ENCODE measurements at regions not wholly inside any gene's neighbourhood (a gene's known extent, or its start where the extent isn't known, plus 50 kb on each side); places are given as distances from the start of the nearest gene placed in this dataset.

DNA sequence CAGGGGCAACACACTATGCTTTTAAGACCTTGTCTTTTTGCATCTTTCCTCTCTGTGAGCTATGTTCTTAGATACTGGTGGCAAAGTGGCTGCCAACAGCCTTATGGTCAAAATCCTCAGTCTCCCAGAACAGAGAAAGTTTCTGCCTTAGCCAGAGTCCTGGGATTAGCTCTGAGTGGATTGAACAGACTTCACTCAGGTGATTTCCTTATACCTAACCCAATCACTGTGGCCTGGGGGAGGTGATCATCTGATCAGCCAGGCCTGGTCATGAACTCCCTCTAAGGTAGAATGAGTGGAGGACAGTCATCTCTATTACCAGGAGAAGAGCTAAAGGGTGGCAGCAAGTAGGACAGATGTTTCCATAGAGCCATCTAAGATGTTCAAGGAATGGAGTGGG lies 218.5 kb upstream of the E2F8 start:
- DNase-seq: no peak

- DNase-seq: no peak
These were observed 218.0 kb upstream of the E2F8 start for GRCh38 chr11:19458721-19459120.

DNA sequence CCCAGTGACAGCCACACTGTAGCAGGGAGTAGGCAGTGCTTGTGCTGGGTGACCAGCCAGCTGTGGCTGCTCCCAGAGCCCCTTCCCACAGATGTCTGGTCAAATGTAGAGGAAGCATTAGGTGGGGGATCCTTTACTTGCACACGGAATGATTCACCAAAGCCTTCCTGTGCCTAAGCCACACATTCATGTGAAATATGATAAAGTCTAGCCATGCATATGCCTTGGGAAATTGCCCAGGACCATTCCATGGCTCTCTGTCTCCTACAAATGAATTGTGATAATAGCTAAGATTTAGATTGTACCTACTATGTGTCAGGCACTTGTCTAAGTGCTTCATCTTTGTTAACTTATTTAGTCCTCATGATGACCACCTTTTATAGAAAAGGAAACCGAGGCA lies 217.5 kb upstream of the E2F8 start:
- DNase-seq: no peak

DNA sequence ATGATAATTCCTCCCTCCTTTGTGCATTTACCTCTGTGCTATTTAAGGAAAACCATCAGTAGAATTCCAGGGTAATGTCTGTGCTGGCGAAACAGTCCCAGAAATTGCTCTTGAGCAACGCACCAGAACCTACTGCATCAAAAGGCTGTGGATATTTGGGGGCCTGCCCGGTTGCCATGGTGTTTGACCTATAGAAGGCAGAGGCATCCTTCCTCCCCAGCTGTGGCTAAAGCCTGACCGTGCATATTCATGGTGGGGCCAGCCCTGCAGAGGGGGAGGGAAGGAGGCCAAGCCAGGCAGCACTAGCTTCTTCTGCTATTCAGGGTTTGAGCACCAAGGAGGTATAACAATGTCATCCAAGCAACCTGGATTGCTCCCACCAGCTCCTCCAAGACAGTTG lies 215.0 kb upstream of the E2F8 start:
- DNase-seq: no peak

GRCh38 chr11:19453651-19454257 lies 213.0 kb upstream of the E2F8 start:
- DNase-seq: no peak

- no peak for DNase-seq
These were observed 210.9 kb upstream of the E2F8 start for GRCh38 chr11:19451609-19452008.

GRCh38 chr11:19450282-19450681 lies 209.5 kb upstream of the E2F8 start:
- DNase-seq: no peak

GRCh38 chr11:19448651-19449050 lies 207.9 kb upstream of the E2F8 start:
- no peak for DNase-seq

DNA sequence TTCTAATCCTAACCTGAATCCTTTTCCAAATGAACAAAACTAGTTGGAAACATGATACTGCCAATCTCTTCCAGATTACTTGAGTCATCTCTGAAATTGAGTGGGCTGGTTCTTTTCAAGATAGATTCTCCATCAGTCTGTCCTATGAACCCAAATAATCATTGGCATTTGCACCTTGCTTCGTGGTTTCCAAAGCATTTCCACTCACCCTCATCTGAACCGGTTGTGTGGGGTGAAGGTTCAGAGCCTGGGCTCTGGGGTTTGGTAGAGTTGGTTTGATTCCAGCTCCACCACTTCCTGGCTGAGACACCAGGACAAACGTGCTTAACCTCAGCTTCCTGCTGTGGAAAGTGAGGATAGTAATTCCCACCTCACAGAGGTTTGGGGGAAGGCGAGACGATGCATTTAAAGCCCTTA lies 206.4 kb upstream of the E2F8 start:
- DNase-seq: no peak

DNA sequence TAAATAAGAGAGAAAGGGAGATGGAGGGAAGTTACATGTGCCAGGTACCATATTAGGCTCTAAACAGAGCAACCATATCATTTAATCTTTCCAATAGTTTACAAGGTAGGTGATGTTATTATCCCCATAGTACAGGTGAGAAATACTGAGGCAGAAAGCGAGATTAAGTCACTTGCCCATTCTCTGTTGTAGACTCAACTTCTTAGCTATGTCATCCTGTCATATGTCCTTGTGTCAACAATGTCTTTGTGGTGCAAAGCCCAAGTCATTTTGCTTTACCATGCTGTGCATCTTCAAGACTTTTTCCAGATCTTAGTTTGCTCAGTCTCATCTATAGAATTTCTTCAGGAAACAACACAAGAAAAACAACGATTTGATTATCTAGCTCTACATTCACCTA lies 205.0 kb upstream of the E2F8 start:
- no peak for DNase-seq

DNA sequence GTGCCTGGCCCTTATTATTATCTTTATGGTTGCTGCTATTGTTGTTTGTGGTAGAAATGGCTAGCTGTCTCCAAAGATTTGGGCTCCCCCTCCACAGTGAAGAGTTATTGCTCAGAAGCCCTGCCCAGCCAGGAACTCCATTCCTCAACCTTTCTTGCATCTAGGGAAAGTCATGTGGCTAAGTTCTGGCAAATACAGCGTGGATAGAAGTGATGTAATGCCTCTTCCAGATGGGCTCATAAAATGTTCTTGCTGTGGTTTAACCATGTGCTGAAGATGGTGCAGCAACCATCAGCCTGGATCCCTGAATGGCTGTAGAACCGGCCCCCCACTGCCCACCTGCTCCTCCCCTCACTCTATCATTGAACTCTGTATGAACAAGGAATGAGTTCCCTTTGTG lies 203.5 kb upstream of the E2F8 start:
- no peak for DNase-seq

- DNase-seq: no peak
These were observed 201.8 kb upstream of the E2F8 start for GRCh38 chr11:19442554-19442910.

- DNase-seq: no peak
These were observed 201.2 kb upstream of the E2F8 start for GRCh38 chr11:19441752-19442553.

DNA sequence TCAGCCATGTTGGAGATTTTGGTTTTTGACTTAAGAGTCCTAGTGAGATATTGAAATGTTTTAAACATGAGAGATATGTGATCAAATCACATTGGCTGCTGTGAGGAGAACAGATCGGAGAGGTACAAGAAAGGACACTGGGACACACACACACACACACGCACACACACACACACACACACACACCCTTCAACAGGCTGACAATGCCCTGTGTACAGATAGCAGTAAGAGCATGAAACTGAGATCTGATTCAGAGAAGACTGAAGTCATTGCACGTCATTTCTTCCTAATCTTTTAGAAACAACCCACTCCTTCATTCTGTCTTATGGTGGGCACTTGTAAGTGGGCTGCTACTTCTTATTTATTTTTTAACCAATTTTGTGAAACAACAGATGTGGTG lies 200.5 kb upstream of the E2F8 start:
- DNase-seq: no peak

- no peak for DNase-seq
These were observed 197.0 kb upstream of the E2F8 start for GRCh38 chr11:19437760-19438159.

DNA sequence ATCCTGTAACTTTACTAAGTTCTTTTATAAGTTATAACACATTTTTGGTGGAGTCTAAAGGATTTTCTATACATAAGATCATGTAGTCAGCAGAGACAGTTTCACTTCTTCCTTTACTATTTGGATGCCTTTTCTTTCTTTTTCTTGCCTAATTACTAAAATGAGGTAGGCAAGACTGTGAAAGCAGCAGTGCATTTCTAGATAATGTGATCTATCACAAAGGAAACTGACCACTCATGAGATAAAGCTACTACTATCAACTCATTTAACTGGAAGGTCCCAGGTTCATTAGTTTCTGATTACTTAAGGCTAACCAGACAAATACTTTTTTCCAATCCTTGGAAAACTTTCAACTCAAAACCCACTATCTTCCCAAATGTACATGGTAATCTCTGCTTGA lies 196.2 kb upstream of the E2F8 start:
- DNase-seq: no peak

- no peak for DNase-seq
These were observed 194.7 kb upstream of the E2F8 start for GRCh38 chr11:19435306-19435989.

DNA sequence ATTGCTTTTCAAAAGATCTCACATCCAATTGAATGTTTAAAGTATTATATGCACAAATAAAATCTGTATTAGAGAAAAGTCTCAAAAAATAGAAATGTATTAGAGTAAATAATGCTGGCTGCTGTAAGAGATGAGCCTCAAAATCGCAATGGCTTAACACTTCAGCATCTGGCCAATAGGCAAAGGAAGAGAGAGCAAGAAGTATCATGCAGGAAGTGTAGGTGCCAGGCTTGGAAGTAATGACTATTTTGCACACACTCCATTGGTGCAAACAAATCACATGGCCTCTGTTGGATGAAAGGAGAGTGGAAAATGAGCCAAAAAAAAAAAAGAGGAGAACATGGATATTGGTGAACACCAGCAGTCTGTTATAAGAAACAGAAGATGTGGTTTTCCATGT lies 193.0 kb upstream of the E2F8 start:
- DNase-seq: no peak

GRCh38 chr11:19433367-19433766 lies 192.6 kb upstream of the E2F8 start:
- no peak for DNase-seq

DNA sequence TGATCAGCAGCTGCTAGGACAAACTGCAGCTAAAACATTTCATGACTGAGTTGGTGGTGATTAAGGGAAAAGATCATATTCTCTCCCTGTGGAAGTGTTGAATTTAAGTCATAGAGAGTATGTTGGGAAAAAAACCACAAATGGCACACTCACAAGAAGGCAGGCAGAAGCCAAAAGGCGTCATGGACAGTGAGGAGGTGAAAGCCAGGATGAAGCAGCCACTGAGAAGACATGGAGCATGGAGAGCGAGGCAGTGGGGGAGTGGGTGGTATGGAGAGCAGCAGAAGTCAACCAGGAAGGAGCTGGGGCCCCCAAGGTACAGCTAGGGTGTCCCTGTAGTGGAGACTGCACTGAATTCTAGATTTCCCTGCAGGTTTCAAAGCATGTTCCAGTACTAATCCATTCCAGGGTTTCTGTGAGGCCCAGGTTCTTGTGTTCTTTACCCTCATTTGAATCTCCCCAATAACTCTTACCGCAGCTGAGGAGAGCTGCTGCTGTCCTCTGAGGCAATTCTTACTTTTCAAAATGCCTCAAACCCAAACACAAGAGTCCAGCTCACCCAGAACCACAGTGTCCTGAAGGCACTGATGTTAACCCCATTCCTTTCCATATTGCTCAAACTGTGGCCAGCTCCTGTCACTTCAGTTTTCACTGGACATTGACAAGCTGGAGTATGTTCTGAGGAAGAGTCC lies 191.8 kb upstream of the E2F8 start:
- DNase-seq: no peak

DNA sequence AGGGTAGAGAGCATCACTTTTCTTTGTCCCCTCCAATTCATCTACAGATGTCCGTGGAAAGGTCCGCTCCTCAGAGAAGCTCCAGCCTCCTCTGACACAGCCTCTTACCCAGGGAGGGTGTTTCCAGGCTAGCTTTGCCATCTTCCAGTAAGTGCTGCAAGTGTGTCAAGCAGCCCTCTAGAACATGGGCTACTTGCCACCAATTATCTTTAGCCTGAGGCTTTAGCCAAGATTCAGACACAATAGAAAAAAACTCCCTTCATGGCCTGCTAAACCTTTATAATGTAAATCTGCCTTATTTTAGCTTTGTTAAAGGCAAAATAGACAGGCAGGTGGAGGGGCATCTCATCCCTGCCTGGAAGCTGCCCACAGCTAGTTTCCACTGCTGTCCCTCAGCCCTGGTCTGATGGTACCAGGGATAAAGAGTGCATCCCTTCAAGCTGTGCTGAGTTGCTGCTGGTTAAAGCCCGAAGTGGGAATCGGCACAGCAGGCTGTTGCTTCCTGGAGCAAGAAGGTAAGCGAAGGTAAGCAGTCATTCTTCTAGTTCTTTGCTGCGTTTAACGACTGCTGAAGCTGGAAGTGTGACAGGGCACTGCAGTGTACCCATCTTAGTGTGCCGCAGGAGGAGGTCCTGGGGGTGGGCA lies 190.1 kb upstream of the E2F8 start:
- no peak for DNase-seq

- no peak for DNase-seq
These were observed 189.6 kb upstream of the E2F8 start for GRCh38 chr11:19430346-19430745.

GRCh38 chr11:19429108-19429760 lies 188.5 kb upstream of the E2F8 start:
- no peak for DNase-seq

All from DMS 273 treated with DMSO at 0.1 percent for 48 hours (cell line).